Small intestine (tissue), 7 donors: ENCODE measurements at regions not wholly inside any gene's neighbourhood (a gene's known extent, or its start where the extent isn't known, plus 50 kb on each side); places are given as distances from the start of the nearest gene placed in this dataset.

Experiments
- DNase-seq, 2 donors: peaks; one replicate each; pipeline versions ENCODE4 v3.0.0 to v3.0.0-alpha.2; 2013
- FAIRE-seq: peaks from 2 replicates; lab custom pipeline; 2012; peaks lifted over from hg19 to GRCh38; lab: Jason Lieb, UNC
- H3K27ac ChIP-seq, 3 donors: one replicate each; pipeline ENCODE4 v1.5.1; 2013; ENCODE audit warnings: low read length in 2 of 3, mild to moderate bottlenecking in 2 of 3, control low read depth in 1 of 3, inconsistent platforms in 1 of 3, low read depth in 1 of 3, moderate library complexity in 1 of 3
- H3K27me3 ChIP-seq, 3 donors: one replicate each; pipeline ENCODE4 v1.6.1; 2013; ENCODE audit warnings: low read length in 3 of 3, inconsistent platforms in 1 of 3; ENCODE audit not compliant: control insufficient read depth in 3 of 3, insufficient read depth in 3 of 3
- H3K36me3 ChIP-seq, 3 donors: one replicate each; pipeline ENCODE4 v1.6.1; 2013; ENCODE audit warnings: low read length in 3 of 3, inconsistent platforms in 1 of 3, low read depth in 1 of 3, mild to moderate bottlenecking in 1 of 3, moderate library complexity in 1 of 3; ENCODE audit not compliant: control insufficient read depth in 3 of 3, insufficient read depth in 2 of 3
- H3K4me1 ChIP-seq, 3 donors: one replicate each; pipeline ENCODE4 v1.6.1; 2013; ENCODE audit warnings: low read length in 2 of 3, inconsistent platforms in 1 of 3, low read depth in 1 of 3, mild to moderate bottlenecking in 1 of 3, moderate library complexity in 1 of 3; ENCODE audit not compliant: control insufficient read depth in 3 of 3, insufficient read depth in 2 of 3
- H3K4me3 ChIP-seq, 3 donors: one replicate each; pipeline ENCODE4 v1.5.1; 2013; ENCODE audit warnings: low read length in 3 of 3, control low read depth in 1 of 3, inconsistent platforms in 1 of 3, low read depth in 1 of 3, mild to moderate bottlenecking in 1 of 3, moderate library complexity in 1 of 3
- H3K9me3 ChIP-seq, 2 donors: one replicate each; pipeline ENCODE4 v1.6.1; 2013; ENCODE audit warnings: low read depth in 1 of 2, low read length in 1 of 2; ENCODE audit not compliant: control insufficient read depth in 2 of 2, insufficient read depth in 1 of 2
- WGBS, 3 donors: extraction: QIAGEN DNeasy Blood & Tissue Kit; methylation state at CpG; one replicate each; pipeline ENCODE4 v1.1.7; 2013; 5-methylcytosine and 5-hydroxymethylcytosine counted together
- donor health status: healthy with polysubstance abuse.
- donor health status: control.
- donor health status: control.
- donor health status: Bipolar disorder and iron deficiency.
- donor health status: healthy.

DNA sequence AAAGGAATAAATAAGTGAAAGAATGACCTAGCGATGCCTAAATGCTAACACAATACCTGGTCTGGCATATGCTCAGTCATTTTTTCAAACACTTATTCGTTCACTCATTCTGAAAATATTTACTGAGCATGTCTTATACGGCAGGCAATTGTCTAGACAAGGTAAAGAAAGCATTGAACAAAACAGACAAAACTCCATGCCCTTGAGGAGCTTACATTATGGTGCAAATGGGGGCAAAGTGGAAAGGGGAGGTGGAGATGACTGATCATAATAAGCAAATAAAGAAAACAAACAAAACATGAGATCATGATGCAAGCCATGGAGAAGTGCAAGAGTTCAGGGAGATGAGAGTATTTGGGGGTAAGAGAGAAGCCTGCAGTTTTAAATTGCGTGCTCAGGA lies 334.6 kb upstream of the PPARGC1A start:
- Histone ChIP-seq H3K36me3 (no peaks in the 10 kb centered on the region), H3K27me3 (no peaks in the 10 kb centered on the region), H3K4me3 (no peak overlapping the region), H3K4me1 (no peaks in the 10 kb centered on the region), H3K9me3 (no peaks in the 10 kb centered on the region), H3K27ac (no peak overlapping the region)
- FAIRE-seq (no peak), DNase-seq (no peak)
- 78 to 85% (median 83%) methylated on average over 4 of the region's 4 CpGs for WGBS, 3 donors

DNA sequence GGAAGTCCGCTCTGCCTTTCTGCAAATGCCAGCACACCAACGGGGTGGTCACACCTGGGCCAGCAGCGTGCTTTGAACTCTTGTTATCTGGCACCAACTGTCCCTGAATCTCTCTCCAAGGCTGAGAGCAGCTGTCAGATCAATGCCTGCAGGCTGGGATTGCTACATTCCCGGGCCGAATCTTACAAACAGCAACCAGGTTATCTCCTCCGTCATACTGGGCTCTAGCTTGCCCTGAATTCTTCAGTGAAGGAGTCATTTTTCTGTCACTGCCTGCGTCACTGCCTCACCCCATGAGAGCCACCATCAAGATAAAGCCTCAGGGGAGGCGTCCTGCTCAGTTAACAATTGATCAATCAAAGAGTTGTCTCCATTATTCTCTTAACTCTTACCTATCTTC lies 329.4 kb upstream of the PPARGC1A start:
- FAIRE-seq, result no peak
- no peak overlapping the region for H3K4me3 ChIP-seq
- H3K36me3 ChIP-seq, result no peaks in the 10 kb centered on the region
- H3K9me3 ChIP-seq, result no peaks in the 10 kb centered on the region
- H3K4me1 ChIP-seq, result no peaks in the 10 kb centered on the region
- DNase-seq, result peak in 1 of 2 donors; percentile 70
- H3K27me3 ChIP-seq, result no peaks in the 10 kb centered on the region
- H3K27ac ChIP-seq, result no peak overlapping the region
- 14 to 56% (median 24%) methylated on average over 8 of the region's 8 CpGs for WGBS, 3 donors

DNA sequence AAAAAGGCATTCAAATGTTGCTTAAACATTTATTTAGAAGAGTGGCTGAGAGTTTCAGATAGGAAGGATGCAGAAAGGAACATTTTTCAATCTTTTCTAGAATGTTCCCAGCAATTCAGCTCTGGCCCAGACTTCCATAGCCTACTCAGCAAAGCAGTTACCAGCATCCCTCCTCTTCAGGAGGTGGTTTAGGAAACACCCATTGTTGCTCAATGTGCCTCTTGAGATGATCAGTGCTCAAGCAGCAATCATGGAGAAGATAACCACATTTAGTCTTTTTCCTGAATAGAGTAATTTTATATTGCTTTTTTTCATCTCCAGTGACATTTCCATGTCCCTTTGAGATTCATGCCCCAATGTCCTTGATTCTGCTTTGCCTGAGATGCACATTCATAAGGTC lies 328.7 kb upstream of the PPARGC1A start:
- Histone ChIP-seq H3K27ac (no peak overlapping the region), H3K27me3 (no peaks in the 10 kb centered on the region), H3K9me3 (no peaks in the 10 kb centered on the region), H3K4me1 (no peaks in the 10 kb centered on the region), H3K36me3 (no peaks in the 10 kb centered on the region), H3K4me3 (no peak overlapping the region)
- DNase-seq (no peak), FAIRE-seq (no peak)

DNA sequence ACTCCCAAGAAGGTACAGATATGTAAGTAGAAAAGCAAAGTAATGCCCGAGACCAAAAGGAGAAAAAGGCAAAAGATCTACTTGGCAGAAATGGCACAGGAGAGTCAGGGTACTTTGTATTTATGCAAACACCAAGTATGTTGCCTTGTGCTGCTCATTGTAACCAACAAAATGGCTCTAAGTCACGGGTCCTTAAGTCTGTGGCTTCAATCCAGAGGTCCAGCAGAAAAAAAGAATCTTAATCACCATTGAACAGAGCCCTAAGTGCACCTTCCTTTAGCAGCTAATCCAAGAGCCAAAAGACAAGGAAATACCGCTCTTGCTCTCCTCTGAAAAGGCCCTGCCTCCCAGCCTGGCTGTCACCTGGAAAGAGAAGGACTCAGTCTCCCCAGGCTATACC lies 324.9 kb upstream of the PPARGC1A start:
- Histone ChIP-seq H3K27ac (no peak overlapping the region), H3K4me3 (no peak overlapping the region), H3K9me3 (no peaks in the 10 kb centered on the region), H3K4me1 (no peaks in the 10 kb centered on the region), H3K27me3 (no peaks in the 10 kb centered on the region), H3K36me3 (no peaks in the 10 kb centered on the region)
- 77 to 80% (median 77%) methylated on average over 3 of the region's 3 CpGs for WGBS, 3 donors
- FAIRE-seq (no peak), DNase-seq (no peak)

DNA sequence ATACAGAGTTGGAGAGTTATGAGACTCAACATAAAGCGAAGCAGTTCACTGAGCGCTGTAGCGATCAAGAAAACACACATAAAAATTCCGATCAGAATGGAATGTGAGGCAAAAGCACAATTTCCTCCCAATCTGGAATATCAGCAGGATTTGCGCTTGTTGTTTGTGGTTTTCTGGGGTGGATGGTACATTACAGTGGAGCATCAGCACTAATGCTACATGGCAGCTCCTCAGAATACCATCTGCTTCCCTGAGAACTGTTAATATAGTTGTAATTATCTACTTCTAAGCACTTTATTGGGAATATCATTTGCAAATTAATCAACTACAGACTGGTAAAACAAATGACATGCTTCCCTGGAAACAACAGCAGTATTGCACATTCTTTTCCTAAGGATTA lies 324.1 kb upstream of the PPARGC1A start:
- Histone ChIP-seq H3K9me3 (no peaks in the 10 kb centered on the region), H3K4me3 (no peak overlapping the region), H3K4me1 (no peaks in the 10 kb centered on the region), H3K27ac (no peak overlapping the region), H3K36me3 (no peaks in the 10 kb centered on the region), H3K27me3 (no peaks in the 10 kb centered on the region)
- DNase-seq (no peak), FAIRE-seq (no peak)
- 74 to 87% (median 77%) methylated on average over 5 of the region's 5 CpGs for WGBS, 3 donors

DNA sequence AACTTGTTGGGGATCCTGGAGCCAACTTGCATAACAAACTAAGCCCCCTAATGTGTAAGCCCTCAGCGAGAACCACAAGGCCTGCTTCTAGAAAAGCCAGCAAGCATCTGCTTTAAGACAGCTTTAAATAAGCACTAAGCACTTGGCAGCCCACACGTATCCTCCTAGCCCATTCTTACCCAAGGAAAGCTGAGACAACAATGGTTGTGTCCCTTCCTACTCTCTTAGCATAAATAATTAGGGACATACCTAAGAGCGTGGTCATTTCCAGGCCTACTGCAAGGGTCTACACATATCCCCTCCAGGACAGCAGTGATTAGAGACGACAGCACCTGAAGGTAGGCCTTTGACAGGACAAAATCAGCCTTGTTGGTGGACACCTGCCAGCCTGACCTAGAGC lies 322.8 kb upstream of the PPARGC1A start:
- H3K9me3 ChIP-seq, result no peaks in the 10 kb centered on the region
- no peak overlapping the region for H3K4me3 ChIP-seq
- no peaks in the 10 kb centered on the region for H3K27me3 ChIP-seq
- H3K27ac ChIP-seq, result no peak overlapping the region
- H3K4me1 ChIP-seq, result no peaks in the 10 kb centered on the region
- FAIRE-seq (no peak), DNase-seq (no peak)
- no peaks in the 10 kb centered on the region for H3K36me3 ChIP-seq
- WGBS, 3 donors, result 83 to 88% (median 87%) methylated on average over 4 of the region's 4 CpGs

DNA sequence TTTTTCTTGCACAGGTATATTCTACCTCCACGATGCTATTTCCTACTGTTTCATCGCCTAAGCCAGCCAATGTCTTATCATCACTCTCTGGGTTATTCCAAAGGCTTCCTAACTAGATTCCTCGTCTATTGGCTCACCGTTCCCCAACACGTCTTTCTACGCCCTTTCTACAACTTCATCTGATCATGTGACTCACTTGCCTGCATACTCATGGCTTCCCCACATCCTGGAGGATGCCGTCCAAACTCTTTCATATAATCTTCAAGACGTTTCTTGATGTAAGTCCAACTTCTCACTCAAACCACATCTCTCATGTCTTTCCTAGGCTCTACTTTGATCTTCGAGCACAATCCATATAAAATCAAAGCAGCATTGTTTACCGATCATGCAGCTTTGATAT lies 322.0 kb upstream of the PPARGC1A start:
- Histone ChIP-seq H3K27ac (no peak overlapping the region), H3K27me3 (no peaks in the 10 kb centered on the region), H3K4me3 (no peak overlapping the region), H3K4me1 (no peaks in the 10 kb centered on the region), H3K36me3 (no peaks in the 10 kb centered on the region), H3K9me3 (no peaks in the 10 kb centered on the region)
- 84 to 86% (median 86%) methylated on average over 10 of the region's 10 CpGs for WGBS, 3 donors
- no peak for DNase-seq
- no peak for FAIRE-seq

DNA sequence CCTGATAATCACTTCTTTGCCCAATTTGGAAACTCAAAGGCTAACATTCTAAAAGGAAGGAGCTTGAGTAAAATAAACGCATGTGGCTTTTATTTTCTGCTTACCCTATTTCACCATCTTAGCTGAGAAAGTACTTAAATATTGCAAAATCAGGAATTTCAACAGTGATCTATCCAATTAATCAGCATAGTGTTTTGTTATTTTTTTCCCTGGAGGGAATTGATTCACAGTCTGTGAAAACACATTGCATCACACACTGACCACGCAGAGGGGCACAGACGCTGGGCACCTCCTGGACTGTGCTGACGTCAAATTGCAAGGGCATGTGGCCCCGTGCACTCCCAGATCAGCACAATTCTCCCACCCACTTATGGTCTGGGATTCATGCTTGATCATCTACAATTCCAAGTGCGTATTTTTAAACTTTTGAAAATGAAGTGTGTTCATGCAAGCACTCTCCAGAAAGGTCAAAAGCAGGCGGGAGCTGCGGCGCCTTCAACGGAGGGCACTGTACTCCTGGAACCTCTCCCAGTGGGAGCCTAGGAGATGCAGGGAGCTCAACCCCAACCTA lies 320.6 kb upstream of the PPARGC1A start:
- Histone ChIP-seq H3K9me3 (no peaks in the 10 kb centered on the region), H3K4me1 (no peaks in the 10 kb centered on the region), H3K27me3 (no peaks in the 10 kb centered on the region), H3K36me3 (no peaks in the 10 kb centered on the region), H3K27ac (no peak overlapping the region), H3K4me3 (no peak overlapping the region)
- FAIRE-seq, result no peak
- no peak for DNase-seq
- 66 to 88% (median 77%) methylated on average over 10 of the region's 10 CpGs for WGBS, 3 donors

DNA sequence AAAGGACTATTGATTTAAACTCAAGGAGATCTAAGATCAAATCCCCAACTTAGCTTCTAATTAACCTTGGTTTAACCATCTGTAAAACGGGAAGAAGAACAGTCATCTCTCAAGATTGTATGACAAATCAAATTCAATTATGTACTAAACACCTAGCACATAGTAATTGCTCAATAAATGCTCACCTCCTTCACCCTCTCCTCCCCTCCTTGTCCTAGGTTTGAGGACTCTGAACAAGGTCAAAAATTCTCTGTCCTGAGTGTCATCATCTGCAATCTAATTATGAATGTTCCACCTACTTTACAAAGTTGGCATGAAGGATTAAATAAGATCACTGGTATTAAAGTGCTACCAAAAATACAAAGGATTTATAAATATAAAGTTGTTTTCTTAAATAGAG lies 320.1 kb upstream of the PPARGC1A start:
- no peak for FAIRE-seq
- WGBS, 3 donors, result 22 to 58% (median 46%) methylated on average over 1 of the region's 1 CpG
- no peak for DNase-seq
- Histone ChIP-seq H3K27ac (no peak overlapping the region), H3K4me3 (no peak overlapping the region), H3K9me3 (no peaks in the 10 kb centered on the region), H3K4me1 (no peaks in the 10 kb centered on the region), H3K36me3 (no peaks in the 10 kb centered on the region), H3K27me3 (no peaks in the 10 kb centered on the region)
